T47D (cell line): ENCODE measurements at regions not wholly inside any gene's neighbourhood (a gene's known extent, or its start where the extent isn't known, plus 50 kb on each side); places are given as distances from the start of the nearest gene placed in this dataset.
"Not testable (repeated sequence)": the region's sequence is repeated elsewhere in the genome, so short reads cannot be mapped to it uniquely, and the experiment has no call there.

Experiments
- DNase-seq, 2 experiments: peaks; one replicate each; pipeline versions ENCODE4 v3.0.0 to v3.0.0-alpha.2; 2011 to 2012; ENCODE audit warnings: low read depth in 1 of 2, low spot score in 1 of 2
- JUND ChIP-seq: IDR thresholded peaks from 2 replicates; pipeline ENCODE4 v1.6.1; 2012; ENCODE audit warnings: low read depth
- in situ Hi-C: cut with HindIII; loops from 2 replicates; pipeline ENCODE4 v1.10.0; 2016; ENCODE audit warnings: low sequenced_read_pairs, low pct_unique_long_range_greater_than_20kb

DNA sequence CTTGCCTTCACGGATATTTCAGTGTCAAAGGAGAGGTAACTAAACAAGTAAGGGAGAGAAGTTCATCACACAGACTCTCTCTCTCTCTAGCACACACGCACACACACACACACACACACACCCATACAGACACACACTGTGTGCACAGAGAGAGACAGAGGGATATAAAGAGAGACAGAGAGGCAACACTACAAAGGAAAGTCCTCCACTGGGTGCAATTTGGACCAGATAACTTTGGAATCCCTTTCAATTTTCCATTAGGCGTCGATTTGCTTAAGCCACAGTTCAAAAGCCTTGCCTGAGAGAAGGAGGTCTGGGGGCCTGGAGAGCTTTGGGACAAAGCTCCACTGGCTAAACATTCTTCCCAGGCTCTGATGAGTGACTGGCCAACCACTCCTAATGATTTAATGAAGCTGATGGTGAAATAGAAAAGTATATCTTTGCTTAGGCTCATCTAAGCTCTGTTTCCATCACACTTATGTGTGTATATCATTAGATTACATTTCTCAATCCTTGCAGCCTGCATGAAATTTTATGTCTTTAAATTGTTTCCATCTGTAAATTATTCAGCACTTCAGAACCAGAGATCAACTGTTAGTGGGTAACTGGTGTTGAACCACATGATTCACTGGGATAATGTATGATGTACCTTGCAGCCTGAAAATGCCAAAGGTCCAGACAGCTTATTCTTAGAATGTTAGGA lies 180.8 kb downstream of the MAGEB17 start:
- no peak for TF ChIP-seq JUND
- no peak for DNase-seq
- in situ Hi-C loops: no loop called here

DNA sequence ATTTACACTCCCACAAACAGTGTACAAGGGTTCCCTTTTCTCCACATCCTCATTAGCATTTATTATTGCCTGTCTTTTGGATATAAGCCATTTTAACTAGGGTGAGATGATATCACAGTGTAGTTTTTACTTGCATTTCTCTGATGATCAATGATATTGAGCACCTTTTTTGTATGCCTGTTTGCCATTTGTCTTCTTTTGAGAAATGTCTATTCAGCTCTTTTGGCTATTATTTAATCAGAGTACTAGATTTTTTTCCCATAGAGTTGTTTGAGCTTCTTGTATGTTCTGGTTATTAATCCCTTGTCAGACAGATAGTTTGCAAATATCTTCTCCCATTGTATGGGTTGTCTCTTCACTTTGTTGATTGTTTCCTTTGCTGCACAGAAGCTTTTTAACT lies 190.6 kb downstream of the MAGEB17 start:
- no peak for TF ChIP-seq JUND
- no peak for DNase-seq
- in situ Hi-C loops: no loop called here

DNA sequence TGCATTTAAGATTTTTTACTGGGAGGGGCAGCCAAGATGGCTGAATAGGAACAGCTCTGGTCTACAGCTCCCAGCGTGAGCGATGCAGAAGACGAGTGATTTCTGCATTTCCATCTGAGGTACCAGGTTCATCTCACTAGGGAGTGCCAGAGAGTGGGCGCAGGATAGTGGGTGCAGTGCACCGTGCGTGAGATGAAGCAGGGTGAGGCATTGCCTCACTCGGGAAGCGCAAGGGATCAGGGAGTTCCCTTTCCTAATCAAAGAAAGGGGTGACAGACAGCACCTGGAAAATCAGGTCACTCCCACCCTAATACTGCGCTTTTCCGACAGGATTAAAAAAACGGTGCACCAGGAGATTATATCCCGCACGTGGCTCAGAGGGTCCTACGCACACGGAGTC lies 192.8 kb downstream of the MAGEB17 start:
- DNase-seq, in situ Hi-C loops: not testable (repeated sequence)

DNA sequence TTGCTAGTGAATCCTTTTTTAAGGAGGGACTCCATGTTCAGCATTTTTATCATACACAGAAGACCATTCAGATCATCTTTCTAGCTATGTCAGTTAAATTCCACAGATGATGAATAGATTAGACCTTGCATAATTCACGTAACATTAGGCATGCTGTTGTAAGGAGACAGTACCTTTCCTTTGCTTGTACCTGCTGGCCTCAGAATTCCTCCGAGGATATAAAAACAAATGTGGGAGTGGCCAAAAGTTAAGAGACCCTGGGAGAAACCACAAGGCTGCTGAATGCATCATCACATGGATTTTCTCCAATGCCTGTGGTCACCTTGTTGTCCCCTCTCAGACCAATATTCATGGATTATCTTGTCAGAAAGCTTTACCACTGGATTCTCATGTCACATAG lies 201.4 kb downstream of the MAGEB17 start:
- in situ Hi-C loops: no loop called here
- DNase-seq: no peak
- no peak for TF ChIP-seq JUND

DNA sequence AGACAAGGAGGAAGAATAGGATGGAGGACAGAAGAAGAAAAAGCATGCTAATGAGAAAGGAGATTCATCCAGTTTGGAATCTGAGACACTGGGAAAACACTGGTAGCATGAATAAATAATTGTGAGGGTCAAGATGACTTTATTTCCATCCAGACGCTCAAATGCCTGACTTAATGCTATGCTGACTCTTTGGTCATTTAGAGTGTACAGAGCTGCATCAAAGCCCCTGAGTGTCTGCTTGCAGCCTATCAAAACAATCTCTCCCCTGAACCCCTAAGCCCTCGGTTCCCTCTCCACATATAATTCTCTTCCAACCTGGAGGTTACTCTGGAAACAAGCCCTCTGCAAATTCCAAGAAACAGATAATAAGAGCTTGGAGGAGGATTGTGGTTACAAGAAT lies 208.8 kb downstream of the MAGEB17 start:
- TF ChIP-seq JUND: no peak
- peak in 1 of 2 experiments; percentile 71 for DNase-seq
- in situ Hi-C loops: no loop called here

DNA sequence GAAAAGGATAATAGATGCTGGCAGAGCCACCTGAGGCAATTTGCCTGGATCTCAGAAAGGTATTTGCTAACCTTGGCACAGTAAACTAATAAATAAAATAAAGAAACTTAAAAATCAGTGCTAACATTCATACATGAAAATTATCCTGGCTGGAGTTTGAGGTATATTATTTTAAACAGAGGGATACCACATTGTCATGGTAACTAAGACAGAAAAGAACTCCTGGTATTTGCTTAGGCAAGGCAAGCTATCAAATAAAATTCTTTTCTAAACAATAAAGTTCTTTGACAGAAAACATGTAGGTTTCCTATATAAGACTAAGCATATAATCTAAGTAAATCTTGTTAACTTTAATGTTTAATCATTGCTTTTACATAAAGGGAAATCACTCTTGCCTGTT lies 218.8 kb downstream of the MAGEB17 start:
- no peak for TF ChIP-seq JUND
- in situ Hi-C loops: no loop called here
- peak in 1 of 2 experiments; percentile 31 for DNase-seq

DNA sequence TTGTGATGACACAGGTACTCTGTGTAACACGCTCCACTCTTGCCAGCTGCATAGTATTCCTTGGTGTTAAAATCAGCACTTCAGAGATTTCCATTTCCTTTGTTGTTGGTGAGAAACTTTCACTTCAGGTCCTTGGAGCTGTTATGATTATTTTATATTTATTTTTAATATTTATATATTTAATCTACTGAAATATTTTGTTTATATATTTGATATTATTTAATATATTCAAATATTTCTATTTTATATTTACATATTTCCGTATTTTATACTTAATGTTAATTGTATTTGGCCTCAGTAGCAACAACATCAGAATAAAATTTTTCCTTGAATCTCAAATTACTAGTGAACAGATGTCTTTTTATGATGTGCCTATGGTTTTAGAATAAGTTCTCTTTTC lies 225.3 kb downstream of the MAGEB17 start:
- in situ Hi-C loops: no loop called here
- DNase-seq: no peak
- no peak for TF ChIP-seq JUND

DNA sequence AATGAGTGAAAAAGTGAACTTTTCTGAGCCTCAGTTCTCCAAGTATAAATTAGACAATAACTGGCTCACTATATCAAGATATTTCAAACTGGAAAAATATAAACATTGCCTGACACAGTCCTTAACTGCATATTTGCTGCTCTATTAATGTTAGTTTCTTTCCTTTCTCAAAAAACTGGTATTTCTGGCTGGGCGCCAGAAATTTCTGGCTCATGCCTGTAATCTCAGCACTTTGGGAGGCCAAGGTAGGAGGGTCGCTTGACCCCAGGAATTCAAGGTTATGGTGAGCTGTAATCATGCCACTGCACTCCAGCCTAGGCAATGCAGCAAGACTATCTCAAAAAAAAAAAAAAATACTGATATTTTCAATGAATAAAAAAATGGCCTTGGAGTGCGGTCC lies 227.0 kb downstream of the MAGEB17 start:
- no peak for DNase-seq
- no peak for TF ChIP-seq JUND
- in situ Hi-C loops: no loop called here

DNA sequence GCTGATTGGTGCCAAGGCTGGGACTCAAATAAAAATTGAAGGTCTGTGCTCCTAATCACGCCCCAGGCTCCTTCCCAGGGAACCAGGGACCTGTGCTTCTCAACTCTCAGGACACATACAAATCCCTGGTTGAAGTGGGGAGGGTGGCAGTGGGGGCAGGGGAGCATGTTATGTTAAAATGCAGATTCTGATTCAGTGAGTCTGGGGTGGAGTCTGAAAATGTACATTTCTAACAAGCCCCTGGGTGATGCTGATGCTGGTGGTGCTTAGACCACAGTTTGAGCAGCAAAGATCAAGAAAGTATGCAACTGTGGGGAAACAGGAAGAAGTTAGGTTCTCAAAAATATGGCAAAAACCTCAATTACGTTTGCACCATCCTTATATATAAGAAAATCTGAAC lies 236.5 kb downstream of the MAGEB17 start:
- TF ChIP-seq JUND: no peak
- no peak for DNase-seq
- in situ Hi-C loops: no loop called here

DNA sequence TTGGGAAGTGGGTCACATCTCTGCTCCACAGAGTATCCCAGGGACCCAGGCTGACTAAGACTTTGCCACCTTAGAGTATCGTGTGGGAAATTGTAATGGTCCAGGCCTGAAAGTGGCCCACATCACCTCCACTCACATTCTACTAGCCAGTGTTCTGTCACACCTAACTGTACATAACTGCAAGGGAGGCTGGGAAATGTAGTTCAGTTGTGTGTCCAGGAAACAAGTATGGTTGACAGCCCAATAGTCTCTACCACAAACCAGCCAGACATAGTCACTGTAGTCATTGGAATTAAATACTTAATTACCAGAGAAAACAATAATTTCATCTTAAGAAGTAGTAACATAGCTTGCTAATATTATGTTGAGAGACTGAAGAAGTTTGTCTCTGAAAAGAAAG lies 233.4 kb upstream of the S100G start:
- peak in 1 of 2 experiments; percentile 26 for DNase-seq
- TF ChIP-seq JUND: no peak
- in situ Hi-C loops: no loop called here

DNA sequence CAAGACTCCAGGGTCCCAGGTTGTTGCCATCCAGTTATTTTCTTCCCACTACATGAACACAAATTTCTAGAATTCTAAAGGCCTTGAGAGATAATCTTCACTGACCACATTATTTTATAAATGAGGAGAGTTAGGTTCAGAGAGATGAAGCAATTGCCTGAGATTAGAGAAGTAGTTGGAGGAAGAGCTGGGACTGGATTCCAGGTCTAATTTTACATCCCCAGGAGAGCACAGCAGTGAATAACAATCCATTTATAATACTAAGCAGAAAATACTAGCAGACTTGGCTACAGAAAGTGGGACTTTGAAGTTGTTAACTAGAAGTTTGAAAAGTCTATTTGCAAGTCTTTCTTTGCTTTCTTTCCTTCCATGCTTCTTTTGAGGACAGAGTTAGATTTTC lies 231.3 kb upstream of the S100G start:
- in situ Hi-C loops: no loop called here
- TF ChIP-seq JUND: no peak
- DNase-seq: no peak

DNA sequence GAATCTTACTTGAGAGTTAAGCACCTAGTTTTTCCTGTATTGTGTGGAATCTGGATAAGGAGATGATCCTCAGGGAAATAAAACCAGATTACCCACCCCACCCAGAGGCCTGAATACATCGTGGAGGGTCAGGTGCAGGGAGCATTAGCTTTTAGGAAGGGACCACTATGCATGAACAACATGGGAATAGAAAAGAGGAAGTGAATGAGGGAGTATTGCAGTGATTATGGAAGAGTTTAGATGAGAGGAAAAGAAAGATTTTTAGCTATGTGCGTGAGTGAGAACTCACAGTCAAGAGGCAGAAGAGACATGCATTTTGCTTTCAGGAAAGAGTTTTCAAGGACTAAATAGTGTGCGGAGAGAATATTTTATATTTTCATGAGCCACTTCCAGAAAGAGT lies 222.3 kb upstream of the S100G start:
- DNase-seq: no peak
- in situ Hi-C loops: no loop called here
- TF ChIP-seq JUND: no peak

DNA sequence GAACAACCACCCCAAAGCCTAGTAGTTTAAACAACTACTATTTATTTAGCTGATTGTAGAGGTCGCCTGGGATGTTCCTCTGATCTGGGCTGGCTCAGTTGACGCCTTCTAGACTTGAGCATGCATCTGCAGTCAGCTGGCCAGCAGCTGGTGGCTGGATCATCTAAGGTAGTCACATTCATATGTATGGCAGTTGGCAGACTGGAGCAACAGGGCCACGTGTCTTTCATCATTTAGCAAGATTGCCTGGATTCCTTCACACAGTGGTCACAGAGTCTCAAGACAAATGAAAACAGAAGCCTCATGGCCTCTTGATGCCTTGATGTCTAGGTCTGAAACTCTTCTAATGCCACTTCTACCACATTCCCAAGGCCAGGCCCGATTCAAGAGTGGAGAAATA lies 220.6 kb upstream of the S100G start:
- in situ Hi-C loops: no loop called here
- no peak for TF ChIP-seq JUND
- DNase-seq: no peak

DNA sequence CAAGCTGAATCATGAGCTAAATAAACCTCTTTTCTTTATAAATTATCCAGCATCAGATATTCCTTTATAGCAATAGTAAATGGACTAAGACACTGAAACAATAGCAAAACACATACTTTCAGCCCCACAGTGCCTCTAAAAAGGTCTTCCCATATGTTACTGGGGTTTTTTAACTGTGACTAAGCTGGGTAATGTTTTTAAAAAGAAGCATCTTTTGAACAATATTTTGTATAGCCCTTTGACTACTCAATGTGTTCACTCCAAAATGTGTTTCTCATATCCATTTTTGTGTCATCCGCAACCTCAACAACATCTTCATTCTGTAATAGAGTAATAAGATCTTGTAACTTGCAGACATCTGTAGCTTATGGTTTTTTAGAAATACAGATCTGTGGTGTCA lies 218.7 kb upstream of the S100G start:
- TF ChIP-seq JUND: no peak
- in situ Hi-C loops: no loop called here
- DNase-seq: no peak
